ENCODE measurements at regions not wholly inside any gene's neighbourhood (a gene's known extent, or its start where the extent isn't known, plus 50 kb on each side); places are given as distances from the start of the nearest gene placed in this dataset.
"Not testable (repeated sequence)": the region's sequence is repeated elsewhere in the genome, so short reads cannot be mapped to it uniquely, and the experiment has no call there.

- no peak for DNase-seq
- in situ Hi-C loops (cut with MboI; ENCODE audit: low pct_unique_long_range_greater_than_20kb, low sequenced_read_pairs), result no loop called here
Measured at GRCh38 chr4:132071815-132072214, 1077.3 kb upstream of the PCDH10 start.

- DNase-seq, result no peak
- in situ Hi-C loops (cut with MboI; ENCODE audit: low pct_unique_long_range_greater_than_20kb, low sequenced_read_pairs), result no loop called here
Measured at GRCh38 chr4:132076829-132077228, 1072.3 kb upstream of the PCDH10 start.

GRCh38 chr4:132085105-132085504 lies 1064.0 kb upstream of the PCDH10 start:
- in situ Hi-C loops (cut with MboI; ENCODE audit: low pct_unique_long_range_greater_than_20kb, low sequenced_read_pairs), result no loop called here
- DNase-seq, result no peak

DNA sequence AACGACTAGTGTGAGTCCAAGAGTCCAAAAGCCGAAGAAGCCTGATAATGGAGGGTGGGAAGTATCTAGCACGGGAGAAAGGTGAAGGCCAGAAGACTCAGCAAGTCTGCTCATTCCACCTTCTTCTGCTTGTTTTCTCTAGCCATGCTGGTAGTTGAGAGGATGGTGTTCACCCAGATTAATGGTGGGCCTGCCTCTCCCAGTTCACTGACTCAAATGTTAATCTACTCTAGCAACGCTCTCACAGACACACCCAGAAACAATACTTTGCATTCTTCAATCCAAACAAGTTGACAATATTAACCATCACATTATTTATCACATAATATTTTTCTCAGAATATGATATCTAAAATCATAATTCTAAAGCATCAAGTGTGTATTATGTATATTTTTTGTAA lies 1055.1 kb upstream of the PCDH10 start:
- no peak for DNase-seq
- in situ Hi-C loops (cut with MboI; ENCODE audit: low pct_unique_long_range_greater_than_20kb, low sequenced_read_pairs), result no loop called here

DNA sequence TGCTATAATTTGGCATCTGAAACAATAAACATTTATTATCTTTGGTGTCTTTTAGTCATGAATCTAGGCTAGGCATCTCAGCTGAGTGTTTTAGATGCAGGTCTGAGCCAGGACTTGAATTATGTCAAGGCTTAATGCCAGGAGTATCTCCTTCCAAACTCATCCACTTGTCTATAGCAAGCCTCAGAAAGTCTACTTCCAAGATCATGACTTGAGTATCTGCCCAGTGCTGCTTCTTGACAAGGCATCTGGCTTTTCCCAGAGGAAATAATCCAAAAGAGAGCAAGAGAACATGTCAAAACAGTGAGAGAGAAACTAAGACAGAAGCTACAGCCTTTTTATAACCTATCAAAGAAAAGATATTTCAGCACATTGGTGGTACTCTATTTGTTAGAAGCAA lies 1052.1 kb upstream of the PCDH10 start:
- in situ Hi-C loops (cut with MboI; ENCODE audit: low pct_unique_long_range_greater_than_20kb, low sequenced_read_pairs), result no loop called here

DNA sequence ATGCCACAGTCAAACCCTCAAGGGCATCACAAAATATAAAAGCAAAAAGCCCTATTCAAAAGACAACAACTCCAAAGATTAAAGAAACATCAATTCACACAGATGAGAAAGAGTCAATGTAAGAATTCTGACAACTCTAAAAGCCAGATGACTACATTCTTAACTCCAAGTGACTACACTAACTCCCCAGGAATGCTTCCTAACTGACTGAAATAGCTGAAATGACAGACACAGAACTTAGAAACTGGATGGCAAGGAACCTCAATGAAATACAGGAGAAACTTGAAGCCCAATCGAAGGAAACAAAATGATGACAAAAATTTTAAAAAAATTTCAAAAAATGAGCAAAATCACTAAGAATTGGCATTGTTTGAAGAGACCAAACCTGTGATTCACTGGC lies 1047.6 kb upstream of the PCDH10 start:
- in situ Hi-C loops (cut with MboI; ENCODE audit: low pct_unique_long_range_greater_than_20kb, low sequenced_read_pairs), result no loop called here
- no peak for DNase-seq

More for the DNA sequence above, 1052.1 kb upstream of the PCDH10 start:
- no peak for DNase-seq

- in situ Hi-C loops (cut with MboI; ENCODE audit: low pct_unique_long_range_greater_than_20kb, low sequenced_read_pairs), result no loop called here
- no peak for DNase-seq
Measured at GRCh38 chr4:132108784-132109183, 1040.3 kb upstream of the PCDH10 start.

- in situ Hi-C loops (cut with MboI; ENCODE audit: low pct_unique_long_range_greater_than_20kb, low sequenced_read_pairs), result no loop called here
Measured at GRCh38 chr4:132114885-132115284, 1034.2 kb upstream of the PCDH10 start.

GRCh38 chr4:132122741-132123140 lies 1026.4 kb upstream of the PCDH10 start:
- not testable (repeated sequence) for DNase-seq

More at GRCh38 chr4:132114885-132115284, 1034.2 kb upstream of the PCDH10 start:
- no peak for DNase-seq

GRCh38 chr4:132123870-132124623 lies 1025.0 kb upstream of the PCDH10 start:
- in situ Hi-C loops (cut with MboI; ENCODE audit: low pct_unique_long_range_greater_than_20kb, low sequenced_read_pairs), result no loop called here
- DNase-seq, result no peak

More at GRCh38 chr4:132122741-132123140, 1026.4 kb upstream of the PCDH10 start:
- in situ Hi-C loops (cut with MboI; ENCODE audit: low pct_unique_long_range_greater_than_20kb, low sequenced_read_pairs), result not testable (repeated sequence)

GRCh38 chr4:132124624-132124974 lies 1024.5 kb upstream of the PCDH10 start:
- in situ Hi-C loops (cut with MboI; ENCODE audit: low pct_unique_long_range_greater_than_20kb, low sequenced_read_pairs), result no loop called here
- no peak for DNase-seq

- in situ Hi-C loops (cut with MboI; ENCODE audit: low pct_unique_long_range_greater_than_20kb, low sequenced_read_pairs), result no loop called here
- no peak for DNase-seq
Measured at GRCh38 chr4:132125131-132125530, 1024.0 kb upstream of the PCDH10 start.

DNA sequence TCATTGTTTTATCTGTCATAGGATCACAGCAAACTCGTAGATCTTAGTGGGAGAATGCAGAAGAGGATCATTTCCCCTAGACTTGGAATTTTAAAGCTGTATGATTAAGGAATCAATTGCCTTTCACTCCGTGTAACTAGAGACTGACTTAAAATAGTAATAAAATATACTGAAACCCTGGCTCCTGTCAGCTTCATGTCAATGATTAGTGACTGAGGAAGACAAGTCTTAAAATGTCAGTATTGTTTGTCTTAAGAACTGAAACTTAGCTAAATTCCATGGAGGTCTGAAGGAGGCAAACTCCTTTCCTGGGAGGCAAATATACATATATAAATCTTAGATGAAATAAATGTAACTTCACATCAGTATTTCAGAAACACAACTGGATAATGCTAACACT lies 1016.7 kb upstream of the PCDH10 start:
- DNase-seq, result no peak
- in situ Hi-C loops (cut with MboI; ENCODE audit: low pct_unique_long_range_greater_than_20kb, low sequenced_read_pairs), result no loop called here

GRCh38 chr4:132169660-132170059 lies 979.4 kb upstream of the PCDH10 start:
- DNase-seq, result no peak
- in situ Hi-C loops (cut with MboI; ENCODE audit: low pct_unique_long_range_greater_than_20kb, low sequenced_read_pairs), result no loop called here

DNA sequence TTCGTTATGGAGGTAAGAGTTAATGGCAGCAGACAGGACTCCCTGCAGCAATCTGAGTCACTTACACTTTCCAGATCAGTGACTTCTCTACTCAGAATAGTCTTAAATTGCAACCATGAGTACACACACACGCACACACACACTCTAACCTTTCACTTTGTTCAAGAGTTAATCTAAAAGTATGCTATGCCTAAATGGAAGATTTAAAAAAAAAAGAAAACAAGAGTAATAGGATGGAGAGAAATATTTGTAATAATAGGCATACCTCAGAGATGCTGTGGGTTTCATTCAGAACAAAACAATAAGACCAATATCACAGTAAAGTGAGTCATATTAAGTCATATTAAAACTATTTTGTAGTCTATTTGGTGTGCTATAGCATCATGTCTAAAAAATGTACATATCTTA lies 969.1 kb upstream of the PCDH10 start:
- DNase-seq, result no peak

DNA sequence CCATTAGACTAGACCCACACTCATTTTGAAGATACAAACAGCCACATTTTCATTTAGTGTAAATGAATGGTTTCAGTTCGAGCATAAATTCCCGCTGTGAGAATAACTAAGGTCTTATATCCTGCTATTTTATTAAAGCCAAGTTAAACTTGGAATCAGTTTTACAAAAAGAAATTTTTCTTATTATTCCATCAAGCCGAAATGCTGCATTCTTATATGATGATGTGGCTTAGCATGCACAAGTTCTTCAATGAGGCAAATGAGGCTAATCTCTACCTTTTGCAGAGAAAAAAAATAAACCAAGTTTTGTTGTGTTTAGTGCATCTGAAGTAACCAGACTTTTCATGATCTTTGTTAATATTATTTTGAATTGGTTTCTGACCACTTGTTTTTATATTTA lies 953.9 kb upstream of the PCDH10 start:
- in situ Hi-C loops (cut with MboI; ENCODE audit: low pct_unique_long_range_greater_than_20kb, low sequenced_read_pairs), result no loop called here
- no peak for DNase-seq

More for the DNA sequence above, 969.1 kb upstream of the PCDH10 start:
- in situ Hi-C loops (cut with MboI; ENCODE audit: low pct_unique_long_range_greater_than_20kb, low sequenced_read_pairs), result no loop called here

DNA sequence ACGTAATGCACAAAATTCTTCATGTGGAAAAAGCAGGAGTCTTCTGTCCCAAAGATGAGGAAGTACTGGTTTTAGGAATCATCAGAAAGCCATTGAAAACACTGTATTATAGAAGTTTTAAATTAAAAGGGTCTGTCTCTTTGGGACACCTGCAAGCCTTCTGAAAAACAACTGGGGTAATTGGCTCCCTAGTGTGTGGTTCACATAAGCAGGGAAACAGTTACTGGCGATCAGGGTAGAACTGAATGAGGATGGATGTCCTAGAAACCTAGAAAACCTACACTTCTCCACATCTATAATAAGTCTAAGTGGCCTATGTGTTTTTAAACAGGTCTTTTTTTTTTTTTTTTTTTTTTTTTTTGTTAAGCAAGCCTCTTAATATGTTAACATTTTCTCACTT lies 945.5 kb upstream of the PCDH10 start:
- no peak for DNase-seq
- in situ Hi-C loops (cut with MboI; ENCODE audit: low pct_unique_long_range_greater_than_20kb, low sequenced_read_pairs), result no loop called here

- in situ Hi-C loops (cut with MboI; ENCODE audit: low pct_unique_long_range_greater_than_20kb, low sequenced_read_pairs), result no loop called here
- DNase-seq, result no peak
Measured at GRCh38 chr4:132214519-132214918, 934.6 kb upstream of the PCDH10 start.

DNA sequence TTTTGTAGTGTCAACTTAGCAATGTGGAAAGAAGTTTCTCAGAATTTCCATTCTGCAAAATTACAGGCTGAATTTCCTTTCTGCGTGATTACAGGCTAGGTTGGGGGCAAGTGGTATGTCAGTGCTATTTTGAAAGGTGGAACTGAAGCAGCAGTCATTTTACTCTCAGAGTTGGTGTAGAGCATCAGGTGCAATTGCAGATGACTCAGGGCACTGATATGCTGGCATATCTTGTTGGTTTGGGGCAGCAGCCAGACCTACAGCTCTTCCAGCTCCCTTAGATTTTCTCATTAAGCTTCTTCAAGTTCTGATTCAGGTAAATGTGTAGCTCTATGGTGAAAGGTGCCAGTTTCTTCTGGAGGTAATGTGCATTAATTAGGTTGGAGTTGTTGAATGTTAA lies 930.7 kb upstream of the PCDH10 start:
- in situ Hi-C loops (cut with MboI; ENCODE audit: low pct_unique_long_range_greater_than_20kb, low sequenced_read_pairs), result no loop called here
- no peak for DNase-seq

DNA sequence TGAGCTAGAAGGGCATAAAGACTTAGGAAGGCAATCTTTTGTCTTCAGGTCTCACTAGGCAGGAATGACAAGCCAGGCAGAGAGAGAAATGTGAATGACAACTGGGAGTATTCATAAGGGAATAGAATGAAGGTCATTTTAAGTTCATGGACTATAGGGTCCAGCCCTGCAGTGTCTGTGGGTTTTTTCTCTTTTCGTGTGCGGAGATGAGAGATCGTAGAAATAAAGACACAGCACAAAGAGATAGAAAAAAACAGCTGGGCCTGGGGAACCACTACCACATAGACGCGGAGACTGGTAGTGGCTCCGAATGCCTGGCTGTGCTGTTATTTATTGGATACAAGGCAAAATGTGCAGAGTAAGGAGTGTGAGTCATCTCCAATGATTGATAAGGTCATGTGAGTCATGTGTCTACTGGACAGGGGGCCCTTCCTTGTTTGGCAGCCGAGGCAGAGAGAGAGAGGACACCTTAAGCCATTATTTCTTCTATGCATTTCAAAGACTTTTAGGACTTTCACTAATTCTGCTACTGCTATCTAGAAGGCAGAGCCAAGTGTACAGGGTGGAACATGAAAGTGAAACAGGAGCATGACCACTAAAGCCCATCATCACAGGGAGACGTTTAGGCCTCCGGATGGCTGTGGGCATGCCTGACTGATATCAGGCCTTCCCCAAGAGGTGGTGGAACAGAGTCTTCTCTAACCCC lies 921.8 kb upstream of the PCDH10 start:
- in situ Hi-C loops (cut with MboI; ENCODE audit: low pct_unique_long_range_greater_than_20kb, low sequenced_read_pairs), result no loop called here
- no peak for DNase-seq

GRCh38 chr4:132227857-132228165 lies 921.3 kb upstream of the PCDH10 start:
- in situ Hi-C loops (cut with MboI; ENCODE audit: low pct_unique_long_range_greater_than_20kb, low sequenced_read_pairs), result not testable (repeated sequence)
- DNase-seq, result peak; percentile 1
